ENCODE measurements at regions not wholly inside any gene's neighbourhood (a gene's known extent, or its start where the extent isn't known, plus 50 kb on each side); places are given as distances from the start of the nearest gene placed in this dataset.
"Not testable (repeated sequence)": the region's sequence is repeated elsewhere in the genome, so short reads cannot be mapped to it uniquely, and the experiment has no call there.

- TF ChIP-seq CTCF (IDR thresholded peaks at IDR 0.05 in 4 of 5, conservative IDR thresholded peaks at IDR 0.05 in 1 of 5) (no peak), POLR2A (IDR thresholded peaks at IDR 0.05) (no peak)
- no peaks in the 10 kb centered on the region for H3K9me3 ChIP-seq
- H3K4me3 ChIP-seq: no peak overlapping the region
- no peaks in the 10 kb centered on the region for H3K4me1 ChIP-seq
- intact Hi-C loops (cut with DNase I; ENCODE audit: low total_unique reads): no loop called here
- no peaks in the 10 kb centered on the region for H3K36me3 ChIP-seq
- no peak for DNase-seq
- ATAC-seq: no peak
- no peaks in the 10 kb centered on the region for H3K27me3 ChIP-seq
- in situ Hi-C loops (cut with MboI; ENCODE audit: low sequenced_read_pairs in 4 of 4): loop anchor here in 1 of 4 donors (25.0 kb wide), 2 partner anchors 515 to 815 kb away; no protein-coding TSS in a partner anchor
- no peak overlapping the region for H3K27ac ChIP-seq
Observed at GRCh38 chr11:13152264-13152663, 125.3 kb upstream of the BMAL1 start.

- ATAC-seq (no peak), DNase-seq (no peak)
- in situ Hi-C loops (cut with MboI; ENCODE audit: low sequenced_read_pairs in 4 of 4): loop anchor here in 1 of 4 donors (25.0 kb wide), 2 partner anchors 516 to 816 kb away; no protein-coding TSS in a partner anchor
- Histone ChIP-seq H3K36me3 (no peaks in the 10 kb centered on the region), H3K4me3 (no peak overlapping the region), H3K27ac (no peak overlapping the region), H3K9me3 (no peaks in the 10 kb centered on the region), H3K4me1 (no peaks in the 10 kb centered on the region), H3K27me3 (no peaks in the 10 kb centered on the region)
- TF ChIP-seq CTCF (IDR thresholded peaks at IDR 0.05 in 4 of 5, conservative IDR thresholded peaks at IDR 0.05 in 1 of 5): peak in 2 of 5 experiments; percentile 17 to 30
- no peak for TF ChIP-seq POLR2A (IDR thresholded peaks at IDR 0.05)
- intact Hi-C loops (cut with DNase I; ENCODE audit: low total_unique reads): no loop called here
Observed at GRCh38 chr11:13152736-13153541, 124.7 kb upstream of the BMAL1 start.

GRCh38 chr11:13154374-13154773 is 123.2 kb upstream of the BMAL1 start:
- in situ Hi-C loops (cut with MboI; ENCODE audit: low sequenced_read_pairs in 4 of 4): loop anchor here in 1 of 4 donors (25.0 kb wide), 2 partner anchors 517 to 817 kb away; no protein-coding TSS in a partner anchor
- H3K4me1 ChIP-seq; DNase-seq; H3K27ac ChIP-seq; H3K27me3 ChIP-seq; H3K9me3 ChIP-seq; ATAC-seq; H3K4me3 ChIP-seq; H3K36me3 ChIP-seq; intact Hi-C loops (cut with DNase I; ENCODE audit: low total_unique reads): not testable (repeated sequence)

GRCh38 chr11:13160346-13160745 is 117.2 kb upstream of the BMAL1 start:
- in situ Hi-C loops (cut with MboI; ENCODE audit: low sequenced_read_pairs in 4 of 4): loop anchor here in 1 of 4 donors (25.0 kb wide), 2 partner anchors 523 to 823 kb away; no protein-coding TSS in a partner anchor

More at GRCh38 chr11:13160346-13160745, 117.2 kb upstream of the BMAL1 start:
- Histone ChIP-seq H3K4me1 (no peaks in the 10 kb centered on the region), H3K27ac (no peak overlapping the region), H3K27me3 (no peaks in the 10 kb centered on the region), H3K9me3 (no peaks in the 10 kb centered on the region), H3K4me3 (no peak overlapping the region), H3K36me3 (no peaks in the 10 kb centered on the region)
- TF ChIP-seq POLR2A (IDR thresholded peaks at IDR 0.05): no peak
- no peak for TF ChIP-seq CTCF (IDR thresholded peaks at IDR 0.05 in 4 of 5, conservative IDR thresholded peaks at IDR 0.05 in 1 of 5)
- DNase-seq: no peak
- intact Hi-C loops (cut with DNase I; ENCODE audit: low total_unique reads): no loop called here
- no peak for ATAC-seq
